ENCODE measurements at regions not wholly inside any gene's neighbourhood (a gene's known extent, or its start where the extent isn't known, plus 50 kb on each side); places are given as distances from the start of the nearest gene placed in this dataset.
A peak's percentile ranks its signal among the peaks of the same experiment; 100 is the strongest.

- DNase-seq = no peak
Measured at GRCh38 chr5:171657473-171657872, 128.1 kb upstream of the SMIM23 start.

- DNase-seq = no peak
Measured at GRCh38 chr5:171659896-171660295, 125.7 kb upstream of the SMIM23 start.

GRCh38 chr5:171660434-171660833 is 125.2 kb upstream of the SMIM23 start:
- no peak for DNase-seq

- no peak for DNase-seq
Measured at GRCh38 chr5:171661143-171661542, 124.5 kb upstream of the SMIM23 start.

- DNase-seq = no peak
Measured at GRCh38 chr5:171663311-171664085, 122.1 kb upstream of the SMIM23 start.

- DNase-seq = no peak
Measured at GRCh38 chr5:171664489-171664888, 121.1 kb upstream of the SMIM23 start.

GRCh38 chr5:171666815-171667214 is 118.8 kb upstream of the SMIM23 start:
- DNase-seq = no peak

GRCh38 chr5:171667341-171668096 is 118.1 kb upstream of the SMIM23 start:
- no peak for DNase-seq

GRCh38 chr5:171668097-171668412 is 117.6 kb upstream of the SMIM23 start:
- no peak for DNase-seq

- DNase-seq = no peak
Measured at GRCh38 chr5:171669571-171669970, 116.0 kb upstream of the SMIM23 start.

- DNase-seq = no peak
Measured at GRCh38 chr5:171672556-171672955, 113.1 kb upstream of the SMIM23 start.

- DNase-seq = no peak
Measured at GRCh38 chr5:171673328-171673727, 112.3 kb upstream of the SMIM23 start.

GRCh38 chr5:171673840-171674239 is 111.8 kb upstream of the SMIM23 start:
- no peak for DNase-seq

- no peak for DNase-seq
Measured at GRCh38 chr5:171675511-171675910, 110.1 kb upstream of the SMIM23 start.

- peak; percentile 38 for DNase-seq
Measured at GRCh38 chr5:171676286-171676944, 109.2 kb upstream of the SMIM23 start.

- no peak for DNase-seq
Measured at GRCh38 chr5:171678646-171679045, 107.0 kb upstream of the SMIM23 start.

- no peak for DNase-seq
Measured at GRCh38 chr5:171680485-171680884, 105.1 kb upstream of the SMIM23 start.

GRCh38 chr5:171681061-171681460 is 104.6 kb upstream of the SMIM23 start:
- no peak for DNase-seq

- DNase-seq = no peak
Measured at GRCh38 chr5:171681677-171682076, 103.9 kb upstream of the SMIM23 start.

GRCh38 chr5:171682801-171683200 is 102.8 kb upstream of the SMIM23 start:
- DNase-seq = no peak

- no peak for DNase-seq
Measured at GRCh38 chr5:171684169-171684568, 101.4 kb upstream of the SMIM23 start.

GRCh38 chr5:171688696-171689495 is 96.7 kb upstream of the SMIM23 start:
- no peak for DNase-seq

- DNase-seq = no peak
Measured at GRCh38 chr5:171689853-171690417, 95.7 kb upstream of the SMIM23 start.
